ENCODE measurements at regions not wholly inside any gene's neighbourhood (a gene's known extent, or its start where the extent isn't known, plus 50 kb on each side); places are given as distances from the start of the nearest gene placed in this dataset.

DNA sequence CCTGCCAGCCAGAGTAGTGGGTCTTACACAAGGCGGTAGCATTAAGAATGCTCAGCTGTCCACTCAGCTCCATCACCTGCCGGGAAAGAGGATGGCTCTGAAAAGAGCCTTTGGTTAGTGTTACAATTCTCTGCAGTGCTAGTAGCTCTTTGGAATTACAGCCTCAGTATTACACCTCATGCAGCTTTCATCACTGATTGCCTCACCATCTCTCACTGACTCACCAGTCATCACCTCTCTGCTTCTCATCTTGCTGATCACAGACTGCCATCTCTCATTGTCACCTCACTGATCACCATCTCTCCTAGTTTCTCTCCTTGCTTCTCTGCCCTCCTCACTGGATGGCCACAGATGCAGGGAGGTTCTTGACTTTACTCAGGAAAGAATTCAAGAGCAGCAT lies 573.5 kb upstream of the SETBP1 start:
- TF ChIP-seq, protein P1, sequence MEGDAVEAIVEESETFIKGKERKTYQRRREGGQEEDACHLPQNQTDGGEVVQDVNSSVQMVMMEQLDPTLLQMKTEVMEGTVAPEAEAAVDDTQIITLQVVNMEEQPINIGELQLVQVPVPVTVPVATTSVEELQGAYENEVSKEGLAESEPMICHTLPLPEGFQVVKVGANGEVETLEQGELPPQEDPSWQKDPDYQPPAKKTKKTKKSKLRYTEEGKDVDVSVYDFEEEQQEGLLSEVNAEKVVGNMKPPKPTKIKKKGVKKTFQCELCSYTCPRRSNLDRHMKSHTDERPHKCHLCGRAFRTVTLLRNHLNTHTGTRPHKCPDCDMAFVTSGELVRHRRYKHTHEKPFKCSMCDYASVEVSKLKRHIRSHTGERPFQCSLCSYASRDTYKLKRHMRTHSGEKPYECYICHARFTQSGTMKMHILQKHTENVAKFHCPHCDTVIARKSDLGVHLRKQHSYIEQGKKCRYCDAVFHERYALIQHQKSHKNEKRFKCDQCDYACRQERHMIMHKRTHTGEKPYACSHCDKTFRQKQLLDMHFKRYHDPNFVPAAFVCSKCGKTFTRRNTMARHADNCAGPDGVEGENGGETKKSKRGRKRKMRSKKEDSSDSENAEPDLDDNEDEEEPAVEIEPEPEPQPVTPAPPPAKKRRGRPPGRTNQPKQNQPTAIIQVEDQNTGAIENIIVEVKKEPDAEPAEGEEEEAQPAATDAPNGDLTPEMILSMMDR (conservative IDR thresholded peaks at IDR 0.05 in 1 of 2, IDR thresholded peaks at IDR 0.05 in 1 of 2; ENCODE audit: extremely low read depth in 1 of 2, insufficient read depth in 1 of 2, low read depth in 1 of 2, low read length in 2 of 2) = no peak
- no peak for TF ChIP-seq EZH2 (IDR thresholded peaks at IDR 0.05; ENCODE audit: borderline replicate concordance, low read length)

Measured in mammary epithelial cell (primary cell).